ENCODE measurements at regions not wholly inside any gene's neighbourhood (a gene's known extent, or its start where the extent isn't known, plus 50 kb on each side); places are given as distances from the start of the nearest gene placed in this dataset.

GRCh38 chrX:13427441-13428052, 107.7 kb upstream of the ATXN3L start:
- H4K5ac ChIP-seq (ENCODE audit: insufficient read length, low read depth, low read length): no peak overlapping the region
- no peaks in the 10 kb centered on the region for H3K79me2 ChIP-seq (ENCODE audit: control insufficient read depth in 1 of 2, insufficient read depth in 2 of 2, low read length in 2 of 2)
- ChIA-PET CTCF (ENCODE audit: partially characterized antibody) (interaction anchor here (1.2 kb wide), 2 partner anchors 39 to 46 kb away, joined by 3 read pairs; no protein-coding TSS in a partner anchor), POLR2A (ENCODE audit: partially characterized antibody) (no interaction called here)
- H2BK15ac ChIP-seq (ENCODE audit: low read length): no peak overlapping the region
- no peak overlapping the region for H3K4ac ChIP-seq (replicated peaks; ENCODE audit: insufficient read length, low read depth, low read length)
- no peak overlapping the region for H3K56ac ChIP-seq (replicated peaks; ENCODE audit: insufficient read length, low read depth, low read length)
- H4K91ac ChIP-seq (replicated peaks; ENCODE audit: insufficient read length, low read length): no peak overlapping the region
- 76% methylated on average over 3 of the region's 5 CpGs; no CpG with 5 or more reads in 1 of the 2 experiments for WGBS, 2 experiments (ENCODE audit: extremely low coverage in 1 of 2, insufficient coverage in 1 of 2, insufficient read length in 1 of 2, insufficient replicate concordance in 2 of 2, low coverage in 1 of 2, low lambda C conversion rate in 2 of 2, missing lambda C conversion rate in 1 of 2)
- no peak overlapping the region for H3K18ac ChIP-seq (ENCODE audit: extremely low read depth, low read length)
- no peak overlapping the region for H3K23ac ChIP-seq (ENCODE audit: insufficient read length)
- peaks cover 0 to 9% (median 0%) of the 10 kb centered on the region in 4 experiments; a peak in 3 of 7 replicates for H3K4me1 ChIP-seq (replicated peaks in 1 of 4; ENCODE audit: control insufficient read depth in 3 of 4, insufficient read depth in 4 of 4, low read length in 3 of 4)
- no peaks in the 10 kb centered on the region for H3K23me2 ChIP-seq (ENCODE audit: low read depth, low read length)
- H3K9me3 ChIP-seq (ENCODE audit: insufficient read depth in 2 of 2, low read depth in 1 of 2, low read length in 1 of 2): 0 out of 4 replicates have a peak, but pooled peaks cover 0 to 5% of the 10 kb centered on the region in 2 experiments
- H3K9ac ChIP-seq (replicated peaks in 1 of 4; ENCODE audit: extremely low read depth in 1 of 4, low read depth in 3 of 4, low read length in 3 of 4): no peak overlapping the region
- H2BK12ac ChIP-seq (ENCODE audit: low read depth, low read length): no peak overlapping the region
- H2AFZ ChIP-seq (ENCODE audit: low read length): no peak overlapping the region
- no peak overlapping the region for H2BK5ac ChIP-seq (ENCODE audit: low read depth, low read length)
- H3K4me3 ChIP-seq (ENCODE audit: extremely low read depth in 1 of 4, insufficient read depth in 2 of 4, low read depth in 3 of 4, low read length in 4 of 4): no peak overlapping the region
- no peaks in the 10 kb centered on the region for H4K20me1 ChIP-seq (replicated peaks in 1 of 2; ENCODE audit: control insufficient read depth in 1 of 2, insufficient read depth in 2 of 2, low read length in 2 of 2)
- no peaks in the 10 kb centered on the region for H3K27me3 ChIP-seq (replicated peaks in 1 of 4; ENCODE audit: control insufficient read depth in 3 of 4, extremely low read depth in 1 of 4, insufficient read depth in 3 of 4, low read length in 3 of 4)
- no peak overlapping the region for H2AK5ac ChIP-seq (ENCODE audit: low read depth, low read length)
- H3K14ac ChIP-seq (ENCODE audit: insufficient read length): no peak overlapping the region
- no peak overlapping the region for H2BK120ac ChIP-seq (replicated peaks; ENCODE audit: low read depth, low read length)
- H4K8ac ChIP-seq (ENCODE audit: extremely low read depth, insufficient read depth, low read length): no peak overlapping the region
- H3K79me1 ChIP-seq (ENCODE audit: low read depth, low read length): no peaks in the 10 kb centered on the region
- H3K4me2 ChIP-seq (ENCODE audit: insufficient read depth in 1 of 2, low read depth in 2 of 2, low read length in 2 of 2): peak overlapping the region in 1 of 2 experiments; percentile 1; a peak in 2 of 4 replicates
- FAIRE-seq: no peak
- DNase-seq (ENCODE audit: low read depth in 1 of 2, low spot score in 2 of 2): no peak
- no peak overlapping the region for H3K27ac ChIP-seq (ENCODE audit: low read depth, low read length)
- no peaks in the 10 kb centered on the region for H3K36me3 ChIP-seq (ENCODE audit: control insufficient read depth in 2 of 4, insufficient read depth in 4 of 4, low read length in 3 of 4)
- H2BK20ac ChIP-seq (ENCODE audit: low read length): no peak overlapping the region
- TF ChIP-seq E2F6 (IDR thresholded peaks at IDR 0.05) (no peak), POLR2A (IDR thresholded peaks at IDR 0.05; ENCODE audit: control extremely low read depth in 1 of 2, low read depth in 2 of 2, low read length in 2 of 2) (no peak), SRF (IDR thresholded peaks at IDR 0.05; ENCODE audit: low read depth, low read length) (no peak), POU5F1 (IDR thresholded peaks at IDR 0.05; ENCODE audit: low read depth, low read length) (no peak), CREB1 (IDR thresholded peaks at IDR 0.05) (no peak), FOSL1 (IDR thresholded peaks at IDR 0.05; ENCODE audit: insufficient read depth, low read depth, low read length) (no peak), CEBPB (IDR thresholded peaks at IDR 0.05; ENCODE audit: low read depth, low read length) (no peak), HDAC2 (IDR thresholded peaks at IDR 0.05; ENCODE audit: borderline replicate concordance in 1 of 2, low read depth in 2 of 2, low read length in 2 of 2) (no peak)

All from H1 (cell line).